SK-MEL-5 (cell line): ENCODE measurements at regions not wholly inside any gene's neighbourhood (a gene's known extent, or its start where the extent isn't known, plus 50 kb on each side); places are given as distances from the start of the nearest gene placed in this dataset.
"Not testable (repeated sequence)": the region's sequence is repeated elsewhere in the genome, so short reads cannot be mapped to it uniquely, and the experiment has no call there.

ENCODE experiments used
- DNase-seq: peaks from one replicate; pipeline ENCODE4 v3.0.0-alpha.2; 2016; ENCODE audit warnings: low read depth, low spot score
- in situ Hi-C: cut with HindIII; loops from 2 replicates; pipeline ENCODE4 v1.10.0; 2016; ENCODE audit warnings: low sequenced_read_pairs, high pct_unique_total_duplicates, low pct_unique_long_range_greater_than_20kb

GRCh38 chr3:59494969-59495368, 445.1 kb upstream of the CFAP20DC start:
- in situ Hi-C loops, DNase-seq: not testable (repeated sequence)

DNA sequence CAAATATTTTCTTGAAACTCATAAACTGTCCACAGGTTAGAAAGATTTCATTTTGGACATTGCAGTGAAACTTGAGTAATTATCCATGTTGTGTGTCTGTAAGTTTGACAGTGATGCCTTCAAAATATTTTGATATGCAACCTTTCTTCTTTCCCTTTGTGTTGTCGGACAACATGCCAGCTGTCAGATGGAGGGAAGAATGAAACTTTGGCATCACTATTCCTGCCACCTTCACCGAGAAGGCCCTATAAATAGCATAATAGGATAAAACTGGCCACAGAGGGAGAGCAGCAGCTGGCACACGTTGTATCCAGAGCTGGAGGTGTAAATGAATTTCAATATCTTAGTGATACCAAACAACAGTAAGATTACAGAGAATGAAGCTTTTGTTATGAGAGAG, 436.7 kb upstream of the CFAP20DC start:
- no peak for DNase-seq
- in situ Hi-C loops = no loop called here

DNA sequence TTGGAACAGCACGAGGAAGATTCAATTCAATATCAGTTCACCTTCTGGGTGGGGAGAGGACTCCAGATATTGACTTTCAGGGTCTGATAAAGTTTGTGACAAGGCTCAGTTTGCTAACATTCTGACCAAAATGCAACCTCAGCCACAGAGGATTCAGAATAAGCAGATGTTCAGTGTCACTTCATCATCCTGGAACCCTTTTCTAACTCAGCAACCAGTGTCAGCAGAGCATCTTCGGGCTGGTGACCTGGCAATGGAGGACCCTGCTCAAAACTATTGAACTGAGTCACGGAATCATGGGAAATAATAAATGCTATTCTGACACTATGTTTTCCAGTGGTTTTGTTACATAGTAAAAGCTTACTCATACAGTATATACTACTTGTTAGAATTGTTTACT, 433.4 kb upstream of the CFAP20DC start:
- in situ Hi-C loops = no loop called here
- no peak for DNase-seq

DNA sequence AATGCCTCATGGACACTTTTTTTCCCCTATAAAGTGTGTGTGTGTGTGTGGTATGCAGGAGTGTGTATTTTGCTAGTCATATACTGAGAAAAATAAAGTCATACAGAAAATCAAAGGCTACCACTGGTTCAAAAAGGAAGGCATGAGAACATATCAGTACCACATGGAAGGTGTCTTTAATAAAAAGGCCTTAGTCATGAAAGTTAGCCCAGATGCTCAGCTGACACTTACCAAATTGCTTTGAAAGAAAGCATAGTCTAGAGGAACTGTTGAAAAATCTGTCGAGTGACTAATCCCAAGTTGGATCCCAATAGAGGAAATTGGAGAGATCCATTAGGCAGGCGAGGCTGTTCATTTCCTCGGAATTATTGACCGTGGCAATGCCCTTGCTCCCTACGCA, 432.9 kb upstream of the CFAP20DC start:
- peak; percentile 2 for DNase-seq
- in situ Hi-C loops = no loop called here

GRCh38 chr3:59481776-59482400, 432.1 kb upstream of the CFAP20DC start:
- in situ Hi-C loops = no loop called here
- DNase-seq = peak; percentile 11

GRCh38 chr3:59480486-59480995, 430.7 kb upstream of the CFAP20DC start:
- DNase-seq = peak; percentile 10
- in situ Hi-C loops = no loop called here

DNA sequence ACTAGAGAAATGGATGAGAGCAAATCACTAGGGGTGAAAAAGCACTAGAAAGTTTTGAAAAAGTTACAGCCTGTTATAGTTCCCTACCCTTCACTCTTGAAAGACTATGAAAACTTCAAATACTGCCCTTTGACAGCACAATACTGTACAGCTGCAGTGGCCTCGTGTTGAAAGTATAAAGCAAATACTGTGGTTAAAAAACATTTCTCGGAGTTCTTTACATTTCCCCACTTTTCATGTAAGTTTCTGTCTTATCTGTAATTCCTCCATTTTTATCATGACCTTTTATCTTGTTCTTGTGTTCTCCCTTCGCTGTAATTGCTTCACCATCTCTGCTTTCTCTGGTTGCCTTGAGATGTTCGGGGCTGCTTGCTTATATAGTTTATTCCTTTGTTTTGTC, 423.8 kb upstream of the CFAP20DC start:
- DNase-seq = no peak
- in situ Hi-C loops = no loop called here

GRCh38 chr3:59472541-59472940, 422.7 kb upstream of the CFAP20DC start:
- no peak for DNase-seq
- in situ Hi-C loops = no loop called here

- DNase-seq = no peak
- in situ Hi-C loops = no loop called here
These were observed 420.3 kb upstream of the CFAP20DC start for GRCh38 chr3:59469948-59470723.

- in situ Hi-C loops = no loop called here
- no peak for DNase-seq
These were observed 417.7 kb upstream of the CFAP20DC start for GRCh38 chr3:59467476-59467875.

GRCh38 chr3:59464187-59464586, 414.4 kb upstream of the CFAP20DC start:
- in situ Hi-C loops = no loop called here
- no peak for DNase-seq

GRCh38 chr3:59463253-59463652, 413.4 kb upstream of the CFAP20DC start:
- no peak for DNase-seq
- in situ Hi-C loops = no loop called here

GRCh38 chr3:59460068-59460467, 410.2 kb upstream of the CFAP20DC start:
- DNase-seq = no peak
- in situ Hi-C loops = no loop called here

- DNase-seq = no peak
- in situ Hi-C loops = no loop called here
These were observed 407.1 kb upstream of the CFAP20DC start for GRCh38 chr3:59456852-59457485.

- in situ Hi-C loops = no loop called here
- DNase-seq = no peak
These were observed 402.2 kb upstream of the CFAP20DC start for GRCh38 chr3:59451800-59452746.

- in situ Hi-C loops = no loop called here
- no peak for DNase-seq
These were observed 401.3 kb upstream of the CFAP20DC start for GRCh38 chr3:59450946-59451763.

DNA sequence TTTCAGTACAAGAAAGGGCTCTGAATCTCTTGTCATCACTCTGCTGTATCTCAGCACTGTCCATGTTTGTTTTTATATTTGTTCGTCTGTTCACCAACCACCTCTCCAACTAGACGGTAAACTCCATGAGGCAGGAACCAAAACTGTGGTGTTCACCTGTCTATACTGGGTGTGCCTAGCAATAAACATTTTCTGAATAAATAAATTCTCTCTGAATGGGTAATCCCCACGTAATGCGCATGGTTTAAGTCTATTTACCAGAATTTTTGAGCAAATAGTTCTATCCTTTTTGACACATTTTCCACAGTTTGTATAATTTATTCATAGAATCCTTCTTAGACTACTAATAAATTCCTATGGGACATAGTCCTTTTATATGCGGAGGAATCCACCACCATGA, 400.6 kb upstream of the CFAP20DC start:
- DNase-seq = no peak
- in situ Hi-C loops = no loop called here
